Neural progenitor cell (in vitro differentiated cells): ENCODE measurements at regions not wholly inside any gene's neighbourhood (a gene's known extent, or its start where the extent isn't known, plus 50 kb on each side); places are given as distances from the start of the nearest gene placed in this dataset.

Experiments
- DNase-seq: peaks from one replicate; pipeline ENCODE4 v3.0.0-alpha.2; 2016; ENCODE audit warnings: low spot score
- H2AFZ ChIP-seq: fragments of 200-600 bp; sonication (generic); replicated peaks from 2 replicates; pipeline ENCODE4 v1.6.1; 2016; ENCODE audit warnings: antibody characterized with exemption
- H3F3A ChIP-seq: fragments of 200-600 bp; sonication (generic); 2 replicates; pipeline ENCODE4 v1.6.1; 2016; ENCODE audit warnings: antibody characterized with exemption, low read depth
- H3K27ac ChIP-seq: fragments of 200-600 bp; sonication (generic); 2 replicates; pipeline ENCODE4 v1.5.1; 2016; ENCODE audit warnings: mild to moderate bottlenecking
- H3K27me3 ChIP-seq: fragments of 200-600 bp; sonication (generic); 2 replicates; pipeline ENCODE4 v1.6.1; 2016; ENCODE audit warnings: mild to moderate bottlenecking, moderate library complexity
- H3K36me3 ChIP-seq: fragments of 200-600 bp; sonication (generic); 2 replicates; pipeline ENCODE4 v1.5.1; 2016
- H3K4me1 ChIP-seq: fragments of 200-600 bp; sonication (generic); 2 replicates; pipeline ENCODE4 v1.6.1; 2016; ENCODE audit warnings: mixed run types
- H3K4me2 ChIP-seq: fragments of 200-600 bp; sonication (generic); 2 replicates; pipeline ENCODE4 v1.6.1; 2016
- H3K4me3 ChIP-seq: fragments of 200-600 bp; sonication (generic); 2 replicates; pipeline ENCODE4 v1.5.1; 2016
- H3K79me2 ChIP-seq: fragments of 200-600 bp; sonication (generic); 2 replicates; pipeline ENCODE4 v1.6.1; 2016; ENCODE audit warnings: low read depth
- H3K9ac ChIP-seq: fragments of 200-600 bp; sonication (generic); 2 replicates; pipeline ENCODE4 v1.6.1; 2016
- H3K9me3 ChIP-seq: fragments of 200-600 bp; sonication (generic); 2 replicates; pipeline ENCODE4 v1.5.1; 2016; ENCODE audit warnings: low read depth
- H4K20me1 ChIP-seq: fragments of 200-600 bp; sonication (generic); 2 replicates; pipeline ENCODE4 v1.6.1; 2016; ENCODE audit warnings: low read depth
- H3K27ac Mint-ChIP-seq: 3 replicates; pipeline ENCODE4 v1.8.0; 2021; ENCODE audit warnings: mixed read lengths
- H3K27me3 Mint-ChIP-seq: 2 replicates; pipeline ENCODE4 v1.8.0; 2022; ENCODE audit warnings: low read depth, mild to moderate bottlenecking, inconsistent platforms, moderate library complexity, mixed read lengths; ENCODE audit not compliant: insufficient read depth
- H3K36me3 Mint-ChIP-seq: 3 replicates; pipeline ENCODE4 v1.8.0; 2021; ENCODE audit warnings: mixed read lengths
- H3K4me1 Mint-ChIP-seq: 3 replicates; pipeline ENCODE4 v1.8.0; 2021; ENCODE audit warnings: mixed read lengths
- H3K4me3 Mint-ChIP-seq: 3 replicates; pipeline ENCODE4 v1.8.0; 2021; ENCODE audit warnings: mild to moderate bottlenecking, moderate library complexity, mixed read lengths
- H3K9me3 Mint-ChIP-seq: 3 replicates; pipeline ENCODE4 v1.8.0; 2020; ENCODE audit warnings: mixed read lengths
- EZH2 ChIP-seq: fragments of 200-600 bp; sonication (generic); IDR thresholded peaks from 2 replicates; pipeline ENCODE4 v1.6.1; 2017; ENCODE audit warnings: antibody characterized with exemption, mild to moderate bottlenecking, moderate library complexity
- EZH2phosphoT487 ChIP-seq: fragments of 200-600 bp; sonication (generic); IDR thresholded peaks from 2 replicates; pipeline ENCODE4 v1.6.1; 2017; ENCODE audit warnings: antibody characterized with exemption
- TF ChIP-seq, protein P1 (sequence below): fragments of 200-600 bp; sonication (generic); IDR thresholded peaks from 2 replicates; pipeline ENCODE4 v1.5.1; 2017; ENCODE audit warnings: antibody characterized with exemption, mild to moderate bottlenecking

DNA sequence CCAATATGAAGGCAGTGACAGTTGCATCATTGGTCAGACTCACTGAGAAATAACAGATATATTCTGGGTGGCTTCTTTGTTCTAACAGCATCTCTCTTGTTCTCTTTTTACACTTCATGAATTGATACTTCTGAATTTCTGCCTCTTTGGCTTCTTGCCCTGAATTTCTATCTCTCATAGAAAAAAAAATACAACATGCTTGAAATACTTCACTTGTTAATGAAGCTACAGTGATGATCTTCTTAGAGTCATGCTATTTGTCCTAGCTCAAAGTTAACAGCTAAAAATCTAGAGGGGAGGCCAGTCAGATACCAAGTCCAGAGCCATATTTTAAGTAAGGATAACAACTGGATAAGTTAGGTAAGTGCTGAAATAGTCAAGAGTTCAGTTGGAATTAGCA is 597.2 kb upstream of the AGTR1 start:
- Histone ChIP-seq H3K36me3 (no peaks in the 10 kb centered on the region), H3K4me2 (no peak overlapping the region), H4K20me1 (no peaks in the 10 kb centered on the region)

DNA sequence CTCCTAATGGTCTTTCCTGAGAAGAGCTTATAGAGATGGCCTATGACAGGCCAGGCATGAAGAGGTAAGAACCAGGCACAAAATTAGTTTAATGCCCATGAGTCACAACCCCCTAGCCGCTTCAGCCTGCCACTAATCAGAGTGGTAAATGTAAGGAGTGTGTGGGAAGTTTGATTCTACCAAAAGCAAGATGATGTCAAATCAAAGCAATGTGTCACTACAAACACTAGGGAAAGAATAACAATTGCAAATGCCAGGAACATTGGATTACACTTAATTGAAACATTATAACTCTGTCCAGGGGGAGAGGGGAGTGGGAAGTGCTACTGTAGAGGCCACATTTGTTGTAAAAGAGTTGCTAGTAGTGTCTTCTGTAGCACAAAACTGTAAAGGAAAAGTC is 596.6 kb upstream of the AGTR1 start:
- TF ChIP-seq, protein P1, sequence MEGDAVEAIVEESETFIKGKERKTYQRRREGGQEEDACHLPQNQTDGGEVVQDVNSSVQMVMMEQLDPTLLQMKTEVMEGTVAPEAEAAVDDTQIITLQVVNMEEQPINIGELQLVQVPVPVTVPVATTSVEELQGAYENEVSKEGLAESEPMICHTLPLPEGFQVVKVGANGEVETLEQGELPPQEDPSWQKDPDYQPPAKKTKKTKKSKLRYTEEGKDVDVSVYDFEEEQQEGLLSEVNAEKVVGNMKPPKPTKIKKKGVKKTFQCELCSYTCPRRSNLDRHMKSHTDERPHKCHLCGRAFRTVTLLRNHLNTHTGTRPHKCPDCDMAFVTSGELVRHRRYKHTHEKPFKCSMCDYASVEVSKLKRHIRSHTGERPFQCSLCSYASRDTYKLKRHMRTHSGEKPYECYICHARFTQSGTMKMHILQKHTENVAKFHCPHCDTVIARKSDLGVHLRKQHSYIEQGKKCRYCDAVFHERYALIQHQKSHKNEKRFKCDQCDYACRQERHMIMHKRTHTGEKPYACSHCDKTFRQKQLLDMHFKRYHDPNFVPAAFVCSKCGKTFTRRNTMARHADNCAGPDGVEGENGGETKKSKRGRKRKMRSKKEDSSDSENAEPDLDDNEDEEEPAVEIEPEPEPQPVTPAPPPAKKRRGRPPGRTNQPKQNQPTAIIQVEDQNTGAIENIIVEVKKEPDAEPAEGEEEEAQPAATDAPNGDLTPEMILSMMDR: no peak
- no peak for TF ChIP-seq EZH2phosphoT487
- no peak for TF ChIP-seq EZH2
- H3K9me3 Mint-ChIP-seq: peaks cover 9% of the 10 kb centered on the region
- H4K20me1 ChIP-seq: no peaks in the 10 kb centered on the region
- H3K4me3 ChIP-seq: no peak overlapping the region
- peaks cover 3% of the 10 kb centered on the region for H3K27me3 Mint-ChIP-seq
- H3K4me1 ChIP-seq: no peaks in the 10 kb centered on the region
- H3K27ac Mint-ChIP-seq: peak overlapping the region; percentile 58
- H3K79me2 ChIP-seq: no peaks in the 10 kb centered on the region
- DNase-seq: no peak
- H3K36me3 ChIP-seq: no peaks in the 10 kb centered on the region
- no peaks in the 10 kb centered on the region for H3K27me3 ChIP-seq
- H3K9me3 ChIP-seq: no peaks in the 10 kb centered on the region
- H3F3A ChIP-seq: no peaks in the 10 kb centered on the region
- H3K4me1 Mint-ChIP-seq: peaks cover 24% of the 10 kb centered on the region
- peaks cover 5% of the 10 kb centered on the region for H3K36me3 Mint-ChIP-seq
- H3K27ac ChIP-seq: no peak overlapping the region
- no peak overlapping the region for H3K9ac ChIP-seq
- peak overlapping the region; percentile 47 for H2AFZ ChIP-seq
- no peak overlapping the region for H3K4me2 ChIP-seq
- no peak overlapping the region for H3K4me3 Mint-ChIP-seq

More for the DNA sequence above, 597.2 kb upstream of the AGTR1 start:
- Mint-ChIP-seq H3K4me3 (no peak overlapping the region), H3K27ac (no peak overlapping the region), H3K4me1 (peaks cover 29% of the 10 kb centered on the region), H3K36me3 (peaks cover 5% of the 10 kb centered on the region), H3K27me3 (peaks cover 3% of the 10 kb centered on the region), H3K9me3 (peaks cover 9% of the 10 kb centered on the region)
- TF ChIP-seq EZH2 (no peak), EZH2phosphoT487 (no peak)
- TF ChIP-seq, protein P1: no peak
- Histone ChIP-seq H3K27me3 (no peaks in the 10 kb centered on the region), H3K9me3 (no peaks in the 10 kb centered on the region), H3F3A (no peaks in the 10 kb centered on the region), H3K27ac (no peak overlapping the region), H3K79me2 (no peaks in the 10 kb centered on the region), H2AFZ (peak overlapping the region; percentile 47), H3K9ac (no peak overlapping the region), H3K4me3 (no peak overlapping the region), H3K4me1 (no peaks in the 10 kb centered on the region)
- no peak for DNase-seq

DNA sequence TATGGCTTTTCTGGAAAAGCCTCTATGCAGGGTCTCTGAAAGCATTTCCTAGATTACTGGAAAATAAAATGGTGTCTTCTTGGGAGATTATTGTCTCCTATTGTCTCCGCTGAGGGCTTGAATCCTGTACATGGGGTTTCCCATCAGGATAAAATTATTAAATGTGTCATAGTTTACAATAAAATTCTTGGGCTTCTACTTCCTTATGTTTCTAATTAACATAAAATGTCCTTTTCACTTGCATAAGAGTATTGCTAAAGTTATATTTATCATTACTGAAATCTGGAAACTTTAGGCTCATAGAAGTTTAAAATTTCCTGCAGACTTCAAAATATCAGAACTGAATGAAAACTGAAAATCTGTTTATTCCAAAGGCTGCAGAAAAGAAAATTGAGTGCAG is 595.5 kb upstream of the AGTR1 start:
- Histone ChIP-seq H3K9ac (no peak overlapping the region), H3K27me3 (no peaks in the 10 kb centered on the region), H3F3A (no peaks in the 10 kb centered on the region), H3K79me2 (no peaks in the 10 kb centered on the region), H3K36me3 (no peaks in the 10 kb centered on the region), H4K20me1 (no peaks in the 10 kb centered on the region), H2AFZ (no peak overlapping the region), H3K9me3 (no peaks in the 10 kb centered on the region), H3K4me1 (no peaks in the 10 kb centered on the region), H3K4me3 (no peak overlapping the region), H3K27ac (no peak overlapping the region), H3K4me2 (no peak overlapping the region)
- peaks cover 9% of the 10 kb centered on the region for H3K9me3 Mint-ChIP-seq
- no peak overlapping the region for H3K27ac Mint-ChIP-seq
- TF ChIP-seq EZH2 (no peak), EZH2phosphoT487 (no peak)
- TF ChIP-seq, protein P1: no peak
- H3K4me1 Mint-ChIP-seq: peaks cover 17% of the 10 kb centered on the region
- peaks cover 3% of the 10 kb centered on the region for H3K27me3 Mint-ChIP-seq
- no peak for DNase-seq
- no peak overlapping the region for H3K4me3 Mint-ChIP-seq
- H3K36me3 Mint-ChIP-seq: peaks cover 5% of the 10 kb centered on the region
